Mammary epithelial cell (primary cell): ENCODE measurements at regions not wholly inside any gene's neighbourhood (a gene's known extent, or its start where the extent isn't known, plus 50 kb on each side); places are given as distances from the start of the nearest gene placed in this dataset.

Experiments used
- EZH2 ChIP-seq: IDR thresholded peaks from 2 replicates; pipeline ENCODE4 v1.6.1; 2012; ENCODE audit warnings: low read length, inconsistent platforms, borderline replicate concordance
- TF ChIP-seq, protein P1 (sequence below), 2 donors: IDR thresholded peaks in 1 of 2; conservative IDR thresholded peaks in 1 of 2; 2 replicates each; pipeline ENCODE4 v1.5.1; 2011 to 2012; ENCODE audit warnings: inconsistent platforms in 2 of 2, low read length in 2 of 2, mild to moderate bottlenecking in 2 of 2, control low read depth in 1 of 2, low read depth in 1 of 2; ENCODE audit not compliant: insufficient read depth in 1 of 2; ENCODE audit errors: extremely low read depth in 1 of 2

DNA sequence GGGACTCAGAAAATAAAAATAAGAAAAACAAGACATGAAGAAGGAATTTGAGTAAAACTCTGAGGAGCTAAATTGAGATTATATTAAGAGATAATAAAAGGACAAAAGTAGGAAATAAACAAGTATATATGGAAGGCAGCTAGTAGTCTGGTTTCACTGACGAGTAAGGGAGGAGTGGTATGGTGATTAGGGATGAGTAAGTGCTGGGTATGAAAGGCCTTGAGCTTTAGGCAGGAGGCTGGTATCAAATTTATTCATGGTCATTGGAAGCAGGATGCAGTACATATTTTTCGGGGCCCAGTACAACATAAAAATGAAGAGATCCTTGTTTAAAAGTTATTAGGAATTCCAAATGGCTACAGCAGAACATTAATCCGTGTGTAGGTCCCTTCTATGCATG lies 789.7 kb upstream of the PRMT6 start:
- TF ChIP-seq, protein P1, sequence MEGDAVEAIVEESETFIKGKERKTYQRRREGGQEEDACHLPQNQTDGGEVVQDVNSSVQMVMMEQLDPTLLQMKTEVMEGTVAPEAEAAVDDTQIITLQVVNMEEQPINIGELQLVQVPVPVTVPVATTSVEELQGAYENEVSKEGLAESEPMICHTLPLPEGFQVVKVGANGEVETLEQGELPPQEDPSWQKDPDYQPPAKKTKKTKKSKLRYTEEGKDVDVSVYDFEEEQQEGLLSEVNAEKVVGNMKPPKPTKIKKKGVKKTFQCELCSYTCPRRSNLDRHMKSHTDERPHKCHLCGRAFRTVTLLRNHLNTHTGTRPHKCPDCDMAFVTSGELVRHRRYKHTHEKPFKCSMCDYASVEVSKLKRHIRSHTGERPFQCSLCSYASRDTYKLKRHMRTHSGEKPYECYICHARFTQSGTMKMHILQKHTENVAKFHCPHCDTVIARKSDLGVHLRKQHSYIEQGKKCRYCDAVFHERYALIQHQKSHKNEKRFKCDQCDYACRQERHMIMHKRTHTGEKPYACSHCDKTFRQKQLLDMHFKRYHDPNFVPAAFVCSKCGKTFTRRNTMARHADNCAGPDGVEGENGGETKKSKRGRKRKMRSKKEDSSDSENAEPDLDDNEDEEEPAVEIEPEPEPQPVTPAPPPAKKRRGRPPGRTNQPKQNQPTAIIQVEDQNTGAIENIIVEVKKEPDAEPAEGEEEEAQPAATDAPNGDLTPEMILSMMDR (conservative IDR thresholded peaks at IDR 0.05 in 1 of 2, IDR thresholded peaks at IDR 0.05 in 1 of 2; ENCODE audit: extremely low read depth in 1 of 2, insufficient read depth in 1 of 2, low read depth in 1 of 2, low read length in 2 of 2), result no peak
- TF ChIP-seq EZH2, result no peak
